Spleen (tissue), 11 donors: ENCODE measurements at regions not wholly inside any gene's neighbourhood (a gene's known extent, or its start where the extent isn't known, plus 50 kb on each side); places are given as distances from the start of the nearest gene placed in this dataset.
"Not testable (repeated sequence)": the region's sequence is repeated elsewhere in the genome, so short reads cannot be mapped to it uniquely, and the experiment has no call there.

Source experiments
- DNase-seq: peaks from one replicate; pipeline ENCODE4 v3.0.0-alpha.2; 2020
- H3K27ac ChIP-seq, 8 donors: fragments of 200-600 bp; sonication (generic) in 7 of 8; 1 replicate in 4 of 8; 2 replicates in 4 of 8; pipeline versions ENCODE4 v1.5.0 to v1.8.0; 2016 to 2021; ENCODE audit warnings: inconsistent platforms in 4 of 8, mild to moderate bottlenecking in 4 of 8, moderate library complexity in 1 of 8
- H3K27me3 ChIP-seq, 7 donors: fragments of 200-600 bp; sonication (generic) in 6 of 7; replicated peaks in 1 of 7; 1 replicate in 4 of 7; 2 replicates in 3 of 7; pipeline versions ENCODE4 v1.5.0 to v1.8.0; 2016 to 2021; ENCODE audit warnings: inconsistent platforms in 3 of 7, mild to moderate bottlenecking in 1 of 7
- H3K36me3 ChIP-seq, 6 donors: fragments of 200-600 bp; sonication (generic) in 5 of 6; 1 replicate in 4 of 6; 2 replicates in 2 of 6; pipeline versions ENCODE4 v1.5.0 to v1.8.0; 2016 to 2021; ENCODE audit warnings: inconsistent platforms in 2 of 6
- H3K4me1 ChIP-seq, 6 donors: fragments of 200-600 bp; sonication (generic) in 5 of 6; 1 replicate in 3 of 6; 2 replicates in 3 of 6; pipeline versions ENCODE4 v1.5.0 to v1.8.0; 2016 to 2021; ENCODE audit warnings: inconsistent platforms in 3 of 6
- H3K4me3 ChIP-seq, 8 donors: fragments of 200-600 bp; sonication (generic) in 7 of 8; 1 replicate in 4 of 8; 2 replicates in 4 of 8; pipeline versions ENCODE4 v1.5.0 to v1.8.0; 2016 to 2021; ENCODE audit warnings: inconsistent platforms in 4 of 8, mild to moderate bottlenecking in 4 of 8, moderate library complexity in 2 of 8
- H3K9me3 ChIP-seq, 8 donors: fragments of 200-600 bp; sonication (generic) in 7 of 8; 1 replicate in 4 of 8; 2 replicates in 4 of 8; pipeline versions ENCODE4 v1.5.0 to v1.8.0; 2016 to 2021; ENCODE audit warnings: inconsistent platforms in 4 of 8
- CTCF ChIP-seq, 11 experiments: fragments of 200-600 bp in 7 of 11; fragments of 450-650 bp in 4 of 11; sonication (generic) in 4 of 11; IDR thresholded peaks in 8 of 11; conservative IDR thresholded peaks in 3 of 11; 1 replicate in 7 of 11; 2 replicates in 4 of 11; pipeline versions ENCODE4 v1.4.0 to v1.8.0; 2016 to 2021; ENCODE audit warnings: antibody characterized with exemption in 11 of 11, inconsistent platforms in 4 of 11, mild to moderate bottlenecking in 1 of 11
- POLR2A ChIP-seq, 3 donors: fragments of 450-650 bp; IDR thresholded peaks; one replicate each; pipeline ENCODE4 v1.5.1; 2017; ENCODE audit warnings: antibody characterized with exemption in 3 of 3, mild to moderate bottlenecking in 1 of 3
- POLR2AphosphoS5 ChIP-seq, 3 donors: sonication (generic); formaldehyde crosslinking; IDR thresholded peaks; one replicate each; pipeline ENCODE4 v1.5.1; 2017; ENCODE audit warnings: antibody characterized with exemption in 3 of 3
- WGBS, 5 donors: extraction: QIAGEN DNeasy Blood & Tissue Kit in 3 of 5; methylation state at CpG; one replicate each; pipeline versions ENCODE4 v1.1.5 to v1.1.7; 2013 to 2018; 5-methylcytosine and 5-hydroxymethylcytosine counted together
- intact Hi-C: fragments of 100-400 bp; cut with DNase I; formaldehyde crosslinking; loops from one replicate; pipeline ENCODE4 v1.15.0; 2023; ENCODE audit warnings: low total_unique reads
- donor health status: healthy with polysubstance abuse.
- donor health status: DM: no; HTN: no; CAD: no; lungs with moderate emphysema.
- donor health status: DM: no; HTN: no; CAD: no.
- donor health status: Bipolar disorder and iron deficiency.
- donor health status: healthy.
- donor health status: DM: no; HTN: no; CAD: no.
- donor health status: DM: yes; HTN: yes; CAD: no.

GRCh38 chr4:174056959-174057358 lies 226.5 kb downstream of the FBXO8 start:
- H3K27ac ChIP-seq = no peak overlapping the region
- no peaks in the 10 kb centered on the region for H3K36me3 ChIP-seq
- 33 to 64% (median 35%) methylated on average over 3 of the region's 3 CpGs for WGBS, 5 donors
- TF ChIP-seq POLR2AphosphoS5 (IDR thresholded peaks at IDR 0.05) (no peak), POLR2A (IDR thresholded peaks at IDR 0.05) (no peak), CTCF (IDR thresholded peaks at IDR 0.05 in 8 of 11, conservative IDR thresholded peaks at IDR 0.05 in 3 of 11) (no peak)
- H3K4me3 ChIP-seq = no peak overlapping the region
- intact Hi-C loops = no loop called here
- DNase-seq = no peak
- H3K4me1 ChIP-seq = no peaks in the 10 kb centered on the region
- peaks cover 0 to 16% (median 0%) of the 10 kb centered on the region in 8 donors for H3K9me3 ChIP-seq
- H3K27me3 ChIP-seq = no peaks in the 10 kb centered on the region

- DNase-seq = no peak
- Histone ChIP-seq H3K4me1 (no peaks in the 10 kb centered on the region), H3K27ac (no peak overlapping the region), H3K36me3 (no peaks in the 10 kb centered on the region), H3K9me3 (peaks cover 0 to 8% (median 0%) of the 10 kb centered on the region in 8 donors), H3K27me3 (no peaks in the 10 kb centered on the region), H3K4me3 (no peak overlapping the region)
- 81 to 90% (median 84%) methylated on average over 4 of the region's 4 CpGs for WGBS, 5 donors
- intact Hi-C loops = no loop called here
- TF ChIP-seq POLR2AphosphoS5 (IDR thresholded peaks at IDR 0.05) (no peak), CTCF (IDR thresholded peaks at IDR 0.05 in 8 of 11, conservative IDR thresholded peaks at IDR 0.05 in 3 of 11) (no peak), POLR2A (IDR thresholded peaks at IDR 0.05) (no peak)
Observed at GRCh38 chr4:174055344-174055743, 228.1 kb downstream of the FBXO8 start.

GRCh38 chr4:174053895-174054294 lies 229.6 kb downstream of the FBXO8 start:
- Histone ChIP-seq H3K36me3 (no peaks in the 10 kb centered on the region), H3K27me3 (no peaks in the 10 kb centered on the region), H3K4me3 (no peak overlapping the region), H3K27ac (no peak overlapping the region), H3K4me1 (no peaks in the 10 kb centered on the region), H3K9me3 (peaks cover 0 to 7% (median 0%) of the 10 kb centered on the region in 8 donors)
- TF ChIP-seq CTCF (IDR thresholded peaks at IDR 0.05 in 8 of 11, conservative IDR thresholded peaks at IDR 0.05 in 3 of 11) = no peak
- TF ChIP-seq POLR2A (IDR thresholded peaks at IDR 0.05) = no peak
- TF ChIP-seq POLR2AphosphoS5 (IDR thresholded peaks at IDR 0.05) = no peak
- DNase-seq = no peak
- WGBS, 5 donors = 80 to 87% (median 84%) methylated on average over 2 of the region's 2 CpGs
- intact Hi-C loops = no loop called here

- Histone ChIP-seq H3K9me3 (peaks cover 0 to 10% (median 0%) of the 10 kb centered on the region in 8 donors), H3K36me3 (no peaks in the 10 kb centered on the region), H3K27me3 (no peaks in the 10 kb centered on the region), H3K4me1 (no peaks in the 10 kb centered on the region), H3K4me3 (no peak overlapping the region), H3K27ac (no peak overlapping the region)
- WGBS, 5 donors = 63 to 74% (median 73%) methylated on average over 4 of the region's 4 CpGs
- TF ChIP-seq POLR2A (IDR thresholded peaks at IDR 0.05) = no peak
- DNase-seq = no peak
- intact Hi-C loops = no loop called here
Observed at GRCh38 chr4:174047363-174047762, 236.1 kb downstream of the FBXO8 start.

- H3K4me3 ChIP-seq, intact Hi-C loops, H3K4me1 ChIP-seq, H3K9me3 ChIP-seq, H3K36me3 ChIP-seq, DNase-seq, H3K27ac ChIP-seq, H3K27me3 ChIP-seq: not testable (repeated sequence)
- 86 to 93% (median 89%) methylated on average over 2 of the region's 2 CpGs for WGBS, 5 donors
Observed at GRCh38 chr4:174045829-174046228, 237.6 kb downstream of the FBXO8 start.
